ENCODE measurements at regions not wholly inside any gene's neighbourhood (a gene's known extent, or its start where the extent isn't known, plus 50 kb on each side); places are given as distances from the start of the nearest gene placed in this dataset.

DNA sequence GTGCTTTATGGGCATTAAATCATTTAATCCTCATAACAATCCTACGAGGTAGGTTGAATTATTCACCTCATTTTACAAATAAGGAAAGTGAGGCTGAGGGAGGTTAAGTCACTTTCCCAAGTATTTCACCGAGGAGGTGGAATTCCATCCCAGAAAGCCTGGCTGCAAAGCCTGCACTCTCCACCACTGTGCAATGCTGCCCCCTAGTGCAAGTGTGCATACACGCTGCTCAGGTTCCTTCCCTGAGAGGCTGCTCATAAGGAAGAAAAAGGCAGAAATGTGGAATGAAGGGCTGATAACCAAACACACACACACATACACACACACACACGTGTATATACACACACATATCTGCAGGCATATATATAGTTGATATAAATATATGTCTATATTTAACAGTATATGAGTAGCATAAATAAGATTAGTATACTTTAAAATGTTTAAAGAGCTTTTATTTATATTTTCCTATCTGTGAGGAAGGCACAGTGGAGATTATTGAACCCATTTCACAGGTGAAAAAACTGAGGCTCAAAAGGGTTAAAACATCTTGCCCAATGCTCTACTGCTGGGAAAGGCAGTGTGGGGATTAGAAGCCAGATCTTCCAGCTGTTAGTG is 714.5 kb upstream of the TENM3 start:
- TF ChIP-seq, protein P1, sequence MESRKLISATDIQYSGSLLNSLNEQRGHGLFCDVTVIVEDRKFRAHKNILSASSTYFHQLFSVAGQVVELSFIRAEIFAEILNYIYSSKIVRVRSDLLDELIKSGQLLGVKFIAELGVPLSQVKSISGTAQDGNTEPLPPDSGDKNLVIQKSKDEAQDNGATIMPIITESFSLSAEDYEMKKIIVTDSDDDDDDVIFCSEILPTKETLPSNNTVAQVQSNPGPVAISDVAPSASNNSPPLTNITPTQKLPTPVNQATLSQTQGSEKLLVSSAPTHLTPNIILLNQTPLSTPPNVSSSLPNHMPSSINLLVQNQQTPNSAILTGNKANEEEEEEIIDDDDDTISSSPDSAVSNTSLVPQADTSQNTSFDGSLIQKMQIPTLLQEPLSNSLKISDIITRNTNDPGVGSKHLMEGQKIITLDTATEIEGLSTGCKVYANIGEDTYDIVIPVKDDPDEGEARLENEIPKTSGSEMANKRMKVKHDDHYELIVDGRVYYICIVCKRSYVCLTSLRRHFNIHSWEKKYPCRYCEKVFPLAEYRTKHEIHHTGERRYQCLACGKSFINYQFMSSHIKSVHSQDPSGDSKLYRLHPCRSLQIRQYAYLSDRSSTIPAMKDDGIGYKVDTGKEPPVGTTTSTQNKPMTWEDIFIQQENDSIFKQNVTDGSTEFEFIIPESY (IDR thresholded peaks at IDR 0.05; ENCODE audit: extremely low read depth, insufficient replicate concordance, low read length), result no peak
- no peak for TF ChIP-seq YY1 (IDR thresholded peaks at IDR 0.05; ENCODE audit: extremely low read depth, insufficient replicate concordance, low read depth, low read length)

All from HCT116 (cell line).